ENCODE measurements at regions not wholly inside any gene's neighbourhood (a gene's known extent, or its start where the extent isn't known, plus 50 kb on each side); places are given as distances from the start of the nearest gene placed in this dataset.

DNA sequence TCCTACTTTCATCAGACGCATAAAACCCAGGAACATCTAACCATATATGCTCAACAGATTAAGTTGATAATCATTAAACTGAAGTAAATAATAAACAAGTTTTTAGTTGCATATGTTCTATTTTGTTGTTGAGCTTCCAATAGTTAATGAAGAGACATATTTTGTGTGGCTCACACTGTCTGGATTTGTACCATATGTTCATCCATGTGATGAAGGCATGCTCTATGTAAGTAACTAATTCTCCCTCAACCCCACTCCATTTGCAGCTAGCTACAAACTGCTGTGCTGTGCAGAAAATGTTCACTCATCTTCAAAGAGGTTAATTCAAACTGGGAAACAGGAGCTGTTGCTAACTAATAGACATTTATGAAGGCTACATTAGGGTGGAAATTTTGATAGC lies 589.7 kb upstream of the LRRC4C start:
- TF ChIP-seq, protein P1, sequence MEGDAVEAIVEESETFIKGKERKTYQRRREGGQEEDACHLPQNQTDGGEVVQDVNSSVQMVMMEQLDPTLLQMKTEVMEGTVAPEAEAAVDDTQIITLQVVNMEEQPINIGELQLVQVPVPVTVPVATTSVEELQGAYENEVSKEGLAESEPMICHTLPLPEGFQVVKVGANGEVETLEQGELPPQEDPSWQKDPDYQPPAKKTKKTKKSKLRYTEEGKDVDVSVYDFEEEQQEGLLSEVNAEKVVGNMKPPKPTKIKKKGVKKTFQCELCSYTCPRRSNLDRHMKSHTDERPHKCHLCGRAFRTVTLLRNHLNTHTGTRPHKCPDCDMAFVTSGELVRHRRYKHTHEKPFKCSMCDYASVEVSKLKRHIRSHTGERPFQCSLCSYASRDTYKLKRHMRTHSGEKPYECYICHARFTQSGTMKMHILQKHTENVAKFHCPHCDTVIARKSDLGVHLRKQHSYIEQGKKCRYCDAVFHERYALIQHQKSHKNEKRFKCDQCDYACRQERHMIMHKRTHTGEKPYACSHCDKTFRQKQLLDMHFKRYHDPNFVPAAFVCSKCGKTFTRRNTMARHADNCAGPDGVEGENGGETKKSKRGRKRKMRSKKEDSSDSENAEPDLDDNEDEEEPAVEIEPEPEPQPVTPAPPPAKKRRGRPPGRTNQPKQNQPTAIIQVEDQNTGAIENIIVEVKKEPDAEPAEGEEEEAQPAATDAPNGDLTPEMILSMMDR (conservative IDR thresholded peaks at IDR 0.05 in 1 of 2, IDR thresholded peaks at IDR 0.05 in 1 of 2; ENCODE audit: low read depth in 1 of 2, low read length in 2 of 2): no peak
- no peak for TF ChIP-seq EZH2 (IDR thresholded peaks at IDR 0.05; ENCODE audit: low read length, missing control alignments)
